HEK293T (cell line): ENCODE measurements at regions not wholly inside any gene's neighbourhood (a gene's known extent, or its start where the extent isn't known, plus 50 kb on each side); places are given as distances from the start of the nearest gene placed in this dataset.

Experiments used
- BHLHE40 ChIP-seq: fragments of 450-650 bp; IDR thresholded peaks from 2 replicates; pipeline ENCODE4 v1.6.1; 2016; ENCODE audit warnings: mild to moderate bottlenecking, moderate library complexity, borderline replicate concordance
- ELF4 ChIP-seq: fragments of 450-650 bp; IDR thresholded peaks from 2 replicates; pipeline ENCODE4 v1.6.1; 2017; ENCODE audit warnings: antibody characterized with exemption
- FOXA1 ChIP-seq: fragments of 450-650 bp; IDR thresholded peaks from 2 replicates; pipeline ENCODE4 v1.6.1; 2016; ENCODE audit warnings: mild to moderate bottlenecking
- FOXK2 ChIP-seq: fragments of 450-650 bp; IDR thresholded peaks from 2 replicates; pipeline ENCODE4 v1.6.1; 2016; ENCODE audit warnings: mild to moderate bottlenecking
- FOXM1 ChIP-seq: fragments of 450-650 bp; IDR thresholded peaks from 2 replicates; pipeline ENCODE4 v1.6.1; 2017; ENCODE audit warnings: mild to moderate bottlenecking, borderline replicate concordance
- NFRKB ChIP-seq: fragments of 450-650 bp; IDR thresholded peaks from 2 replicates; pipeline ENCODE4 v1.6.1; 2016; ENCODE audit warnings: mild to moderate bottlenecking, moderate library complexity
- SP1 ChIP-seq: fragments of 450-650 bp; IDR thresholded peaks from 2 replicates; pipeline ENCODE4 v1.6.1; 2017
- SUZ12 ChIP-seq: fragments of 450-650 bp; IDR thresholded peaks from 2 replicates; pipeline ENCODE4 v1.6.1; 2016; ENCODE audit warnings: mild to moderate bottlenecking
- ZNF384 ChIP-seq: fragments of 450-650 bp; IDR thresholded peaks from 2 replicates; pipeline ENCODE4 v1.6.1; 2016
- TF ChIP-seq, protein P1 (sequence below): fragments of 450-650 bp; IDR thresholded peaks from 2 replicates; pipeline ENCODE4 v1.6.1; 2016

DNA sequence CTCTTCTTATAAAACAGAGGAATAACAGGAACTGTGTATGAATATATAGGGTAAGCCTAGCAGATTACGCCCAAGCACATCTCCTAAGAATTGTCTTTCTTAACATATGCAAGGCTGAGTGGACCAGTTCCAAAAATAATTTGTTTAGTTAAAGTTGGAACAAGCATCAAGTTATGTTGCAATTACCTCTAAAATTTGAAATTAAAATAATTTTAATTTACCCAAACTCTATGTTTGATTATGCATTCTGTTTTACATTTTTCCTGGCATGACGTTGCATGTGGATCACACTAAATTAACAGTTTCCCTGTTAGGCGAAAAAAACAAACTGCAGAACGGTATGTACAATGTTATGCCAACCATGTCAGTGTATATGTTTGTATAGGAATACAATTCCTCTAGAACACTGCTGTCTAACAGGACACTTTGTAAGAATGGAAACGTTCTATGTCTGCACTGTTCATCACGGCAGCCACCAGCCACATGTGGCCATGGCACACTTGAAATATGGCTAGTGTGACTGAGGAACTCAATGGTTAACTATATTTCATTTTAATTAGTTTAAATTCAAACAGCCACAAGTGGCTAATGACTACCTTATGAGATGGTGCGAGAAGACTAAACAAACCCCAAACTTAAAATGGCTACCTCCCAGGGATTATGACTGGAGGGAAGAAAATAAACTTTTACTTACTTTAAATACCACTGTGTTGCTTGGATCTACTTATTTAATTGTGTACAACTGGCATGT lies 281.1 kb upstream of the KLF14 start:
- TF ChIP-seq FOXA1 (no peak), FOXM1 (no peak), ELF4 (no peak), ZNF384 (no peak), BHLHE40 (no peak), FOXK2 (no peak), NFRKB (no peak), SUZ12 (no peak), SP1 (no peak)
- TF ChIP-seq, protein P1, sequence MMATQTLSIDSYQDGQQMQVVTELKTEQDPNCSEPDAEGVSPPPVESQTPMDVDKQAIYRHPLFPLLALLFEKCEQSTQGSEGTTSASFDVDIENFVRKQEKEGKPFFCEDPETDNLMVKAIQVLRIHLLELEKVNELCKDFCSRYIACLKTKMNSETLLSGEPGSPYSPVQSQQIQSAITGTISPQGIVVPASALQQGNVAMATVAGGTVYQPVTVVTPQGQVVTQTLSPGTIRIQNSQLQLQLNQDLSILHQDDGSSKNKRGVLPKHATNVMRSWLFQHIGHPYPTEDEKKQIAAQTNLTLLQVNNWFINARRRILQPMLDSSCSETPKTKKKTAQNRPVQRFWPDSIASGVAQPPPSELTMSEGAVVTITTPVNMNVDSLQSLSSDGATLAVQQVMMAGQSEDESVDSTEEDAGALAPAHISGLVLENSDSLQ = peak; percentile 23; the same call in 1 of the 2 replicates
